Astrocyte (in vitro differentiated cells and primary cell): ENCODE measurements at regions not wholly inside any gene's neighbourhood (a gene's known extent, or its start where the extent isn't known, plus 50 kb on each side); places are given as distances from the start of the nearest gene placed in this dataset.

Source experiments
- EZH2 ChIP-seq: IDR thresholded peaks from 2 replicates; pipeline ENCODE4 v1.6.1; 2012; ENCODE audit warnings: mild to moderate bottlenecking, low read length, inconsistent platforms; ENCODE audit not compliant: insufficient read depth
- TF ChIP-seq, protein P1 (sequence below): IDR thresholded peaks from 2 replicates; pipeline ENCODE4 v1.5.1; 2011; ENCODE audit warnings: low read depth, mild to moderate bottlenecking, inconsistent platforms, low read length, moderate library complexity; ENCODE audit not compliant: insufficient read depth

DNA sequence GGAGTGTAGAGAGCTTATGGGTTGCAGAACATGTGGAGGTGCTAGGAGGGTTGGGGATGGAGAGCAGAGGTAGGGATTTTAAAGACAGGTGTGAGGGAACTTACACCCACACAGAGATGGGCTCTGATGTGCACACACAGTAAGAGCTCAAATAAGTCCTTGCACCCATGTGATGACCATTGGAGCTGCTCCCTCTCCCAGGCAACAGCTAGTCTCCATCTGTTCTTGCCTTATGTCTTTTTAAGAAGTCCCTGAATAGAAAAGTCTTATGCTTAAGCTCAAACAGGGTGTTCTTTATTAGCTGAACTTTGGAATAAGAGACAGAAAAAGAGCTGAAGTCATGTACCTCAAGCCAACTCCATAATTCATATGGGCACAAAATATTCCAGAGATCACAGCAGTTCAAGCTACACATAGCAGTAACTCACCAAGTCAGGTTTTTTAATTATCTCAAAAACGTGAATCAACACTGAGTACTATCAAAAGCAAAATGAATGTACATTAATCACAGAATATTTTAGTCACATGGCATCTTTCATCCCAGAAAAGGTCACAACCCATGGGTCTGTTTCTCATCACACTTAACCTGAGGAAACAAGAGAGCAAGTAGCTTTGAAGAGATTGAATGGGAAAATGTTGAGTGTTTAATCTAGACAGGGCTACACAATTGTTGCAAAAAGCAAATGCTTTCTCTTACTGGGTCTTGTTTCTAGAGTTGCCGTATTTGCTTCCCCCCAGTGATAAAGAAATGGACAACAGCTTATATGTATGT, 1513.6 kb upstream of the SEL1L start:
- TF ChIP-seq, protein P1, sequence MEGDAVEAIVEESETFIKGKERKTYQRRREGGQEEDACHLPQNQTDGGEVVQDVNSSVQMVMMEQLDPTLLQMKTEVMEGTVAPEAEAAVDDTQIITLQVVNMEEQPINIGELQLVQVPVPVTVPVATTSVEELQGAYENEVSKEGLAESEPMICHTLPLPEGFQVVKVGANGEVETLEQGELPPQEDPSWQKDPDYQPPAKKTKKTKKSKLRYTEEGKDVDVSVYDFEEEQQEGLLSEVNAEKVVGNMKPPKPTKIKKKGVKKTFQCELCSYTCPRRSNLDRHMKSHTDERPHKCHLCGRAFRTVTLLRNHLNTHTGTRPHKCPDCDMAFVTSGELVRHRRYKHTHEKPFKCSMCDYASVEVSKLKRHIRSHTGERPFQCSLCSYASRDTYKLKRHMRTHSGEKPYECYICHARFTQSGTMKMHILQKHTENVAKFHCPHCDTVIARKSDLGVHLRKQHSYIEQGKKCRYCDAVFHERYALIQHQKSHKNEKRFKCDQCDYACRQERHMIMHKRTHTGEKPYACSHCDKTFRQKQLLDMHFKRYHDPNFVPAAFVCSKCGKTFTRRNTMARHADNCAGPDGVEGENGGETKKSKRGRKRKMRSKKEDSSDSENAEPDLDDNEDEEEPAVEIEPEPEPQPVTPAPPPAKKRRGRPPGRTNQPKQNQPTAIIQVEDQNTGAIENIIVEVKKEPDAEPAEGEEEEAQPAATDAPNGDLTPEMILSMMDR: no peak
- TF ChIP-seq EZH2: no peak
